ENCODE measurements at regions not wholly inside any gene's neighbourhood (a gene's known extent, or its start where the extent isn't known, plus 50 kb on each side); places are given as distances from the start of the nearest gene placed in this dataset.

GRCh38 chr4:187158003-187158402 lies 434.3 kb upstream of the FAT1 start:
- TF ChIP-seq, protein P1, sequence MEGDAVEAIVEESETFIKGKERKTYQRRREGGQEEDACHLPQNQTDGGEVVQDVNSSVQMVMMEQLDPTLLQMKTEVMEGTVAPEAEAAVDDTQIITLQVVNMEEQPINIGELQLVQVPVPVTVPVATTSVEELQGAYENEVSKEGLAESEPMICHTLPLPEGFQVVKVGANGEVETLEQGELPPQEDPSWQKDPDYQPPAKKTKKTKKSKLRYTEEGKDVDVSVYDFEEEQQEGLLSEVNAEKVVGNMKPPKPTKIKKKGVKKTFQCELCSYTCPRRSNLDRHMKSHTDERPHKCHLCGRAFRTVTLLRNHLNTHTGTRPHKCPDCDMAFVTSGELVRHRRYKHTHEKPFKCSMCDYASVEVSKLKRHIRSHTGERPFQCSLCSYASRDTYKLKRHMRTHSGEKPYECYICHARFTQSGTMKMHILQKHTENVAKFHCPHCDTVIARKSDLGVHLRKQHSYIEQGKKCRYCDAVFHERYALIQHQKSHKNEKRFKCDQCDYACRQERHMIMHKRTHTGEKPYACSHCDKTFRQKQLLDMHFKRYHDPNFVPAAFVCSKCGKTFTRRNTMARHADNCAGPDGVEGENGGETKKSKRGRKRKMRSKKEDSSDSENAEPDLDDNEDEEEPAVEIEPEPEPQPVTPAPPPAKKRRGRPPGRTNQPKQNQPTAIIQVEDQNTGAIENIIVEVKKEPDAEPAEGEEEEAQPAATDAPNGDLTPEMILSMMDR (IDR thresholded peaks at IDR 0.05; ENCODE audit: low read depth, low read length, missing control alignments), result no peak
- no peak overlapping the region for H3K4me3 ChIP-seq (ENCODE audit: low read depth, low read length)
- DNase-seq (ENCODE audit: low read depth), result no peak

- DNase-seq (ENCODE audit: low read depth), result no peak
- TF ChIP-seq, protein P1 (IDR thresholded peaks at IDR 0.05; ENCODE audit: low read depth, low read length, missing control alignments), result no peak
- no peak overlapping the region for H3K4me3 ChIP-seq (ENCODE audit: low read depth, low read length)
These were observed 436.8 kb upstream of the FAT1 start for GRCh38 chr4:187160486-187160885.

DNA sequence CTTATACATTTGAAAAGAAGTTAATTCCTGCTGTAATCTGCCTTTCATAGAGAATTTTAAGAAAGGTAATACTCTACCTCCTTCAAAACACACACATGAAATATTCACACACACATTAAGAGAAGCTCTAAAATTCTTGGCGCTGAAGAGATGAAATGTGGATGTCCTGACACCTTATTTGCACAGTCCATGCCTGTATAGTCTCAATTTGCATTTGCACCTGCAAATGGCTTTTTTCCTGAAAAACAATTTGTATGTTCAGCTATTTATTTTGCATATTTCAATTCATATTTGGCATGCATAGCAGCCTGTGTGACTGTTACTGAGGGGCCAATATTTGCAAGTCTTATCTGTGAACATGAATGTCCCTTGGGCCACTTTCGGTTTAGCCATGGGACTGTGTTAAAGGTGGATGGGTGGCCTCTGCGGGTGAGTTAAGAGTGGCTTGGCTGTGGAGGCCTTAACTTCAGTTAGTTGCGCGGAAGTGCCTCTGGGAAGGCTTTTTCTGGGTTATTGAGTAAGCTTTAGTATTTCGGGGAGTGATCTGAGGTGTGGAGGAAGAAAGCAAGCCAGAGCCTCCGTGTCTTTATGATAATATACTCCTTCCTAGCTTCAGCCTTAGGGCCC lies 443.3 kb upstream of the FAT1 start:
- DNase-seq (ENCODE audit: low read depth), result no peak

DNA sequence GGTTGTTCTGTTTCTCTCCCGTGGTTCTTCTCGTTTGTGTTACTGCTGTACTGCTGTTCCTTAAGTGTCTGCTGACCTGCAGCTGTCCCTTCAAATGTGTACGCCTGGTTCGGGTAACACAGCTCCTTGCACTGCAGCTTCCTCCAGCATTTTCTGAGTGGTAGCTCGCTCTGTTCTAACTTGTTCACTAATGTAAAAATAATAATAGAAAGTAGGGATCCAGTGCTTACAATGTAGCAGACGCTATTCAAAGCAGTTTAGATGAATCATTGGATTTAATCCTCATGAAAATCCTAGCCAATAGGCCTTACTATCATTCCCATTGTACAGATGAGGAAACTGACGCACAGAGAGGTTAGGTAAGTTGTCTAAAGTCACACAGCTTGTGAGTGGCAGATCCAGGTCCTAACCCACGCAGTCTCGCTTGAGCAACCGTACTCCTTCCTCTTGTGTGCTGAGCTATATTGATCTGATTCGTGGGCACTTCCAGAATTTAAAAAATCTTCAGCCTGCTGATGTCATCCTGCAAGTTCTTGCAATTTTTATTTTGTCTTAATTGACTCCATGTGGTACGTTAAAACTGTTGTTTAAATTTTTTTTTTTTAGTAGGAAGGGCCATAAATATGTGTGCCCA lies 448.2 kb upstream of the FAT1 start:
- H3K4me3 ChIP-seq (ENCODE audit: low read depth, low read length), result no peak overlapping the region
- DNase-seq (ENCODE audit: low read depth), result no peak
- TF ChIP-seq, protein P1 (IDR thresholded peaks at IDR 0.05; ENCODE audit: low read depth, low read length, missing control alignments), result no peak

More for the DNA sequence above, 443.3 kb upstream of the FAT1 start:
- TF ChIP-seq, protein P1 (IDR thresholded peaks at IDR 0.05; ENCODE audit: low read depth, low read length, missing control alignments), result no peak
- no peak overlapping the region for H3K4me3 ChIP-seq (ENCODE audit: low read depth, low read length)

- no peak for DNase-seq (ENCODE audit: low read depth)
- no peak overlapping the region for H3K4me3 ChIP-seq (ENCODE audit: low read depth, low read length)
- TF ChIP-seq, protein P1 (IDR thresholded peaks at IDR 0.05; ENCODE audit: low read depth, low read length, missing control alignments), result no peak
These were observed 448.7 kb upstream of the FAT1 start for GRCh38 chr4:187172340-187172761.

GRCh38 chr4:187174749-187175148 lies 451.1 kb upstream of the FAT1 start:
- H3K4me3 ChIP-seq (ENCODE audit: low read depth, low read length), result no peak overlapping the region
- TF ChIP-seq, protein P1 (IDR thresholded peaks at IDR 0.05; ENCODE audit: low read depth, low read length, missing control alignments), result no peak
- no peak for DNase-seq (ENCODE audit: low read depth)

GRCh38 chr4:187175197-187175596 lies 451.5 kb upstream of the FAT1 start:
- H3K4me3 ChIP-seq (ENCODE audit: low read depth, low read length), result no peak overlapping the region
- TF ChIP-seq, protein P1 (IDR thresholded peaks at IDR 0.05; ENCODE audit: low read depth, low read length, missing control alignments), result no peak
- DNase-seq (ENCODE audit: low read depth), result no peak
